Heart left ventricle (tissue), 16 donors: ENCODE measurements at regions not wholly inside any gene's neighbourhood (a gene's known extent, or its start where the extent isn't known, plus 50 kb on each side); places are given as distances from the start of the nearest gene placed in this dataset.
"Not testable (repeated sequence)": the region's sequence is repeated elsewhere in the genome, so short reads cannot be mapped to it uniquely, and the experiment has no call there.

ENCODE experiments used
- ATAC-seq, 4 donors: fragments of 200-7000 bp; cut with Tn5 transposase; one replicate each; pipeline ENCODE4 v1.9.1; 2020 to 2022; ENCODE audit warnings: moderate library complexity in 4 of 4, mild to moderate bottlenecking in 3 of 4, moderate number of reproducible peaks in 1 of 4
- DNase-seq, 5 donors: peaks; one replicate each; pipeline ENCODE4 v3.0.0-alpha.2; 2020
- H3K27ac ChIP-seq, 12 donors: fragments of 200-600 bp; sonication (generic) in 4 of 12; one replicate each; pipeline versions ENCODE4 v1.5.0 to v1.8.0; 2016 to 2022; ENCODE audit warnings: mild to moderate bottlenecking in 2 of 12
- H3K27me3 ChIP-seq, 9 donors: fragments of 200-600 bp; sonication (generic) in 2 of 9; one replicate each; pipeline versions ENCODE4 v1.5.1 to v1.8.0; 2016 to 2022; ENCODE audit warnings: mild to moderate bottlenecking in 3 of 9
- H3K36me3 ChIP-seq, 9 donors: fragments of 200-600 bp; sonication (generic) in 2 of 9; one replicate each; pipeline versions ENCODE4 v1.5.0 to v1.8.0; 2018 to 2022; ENCODE audit warnings: mild to moderate bottlenecking in 2 of 9
- H3K4me1 ChIP-seq, 12 donors: fragments of 200-600 bp; sonication (generic) in 4 of 12; one replicate each; pipeline versions ENCODE4 v1.5.0 to v1.8.0; 2016 to 2022; ENCODE audit warnings: mild to moderate bottlenecking in 3 of 12
- H3K4me3 ChIP-seq, 12 donors: fragments of 200-600 bp; sonication (generic) in 4 of 12; one replicate each; pipeline versions ENCODE4 v1.5.0 to v1.8.0; 2017 to 2022; ENCODE audit warnings: mild to moderate bottlenecking in 9 of 12, moderate library complexity in 4 of 12
- H3K9me3 ChIP-seq, 12 donors: fragments of 200-600 bp; sonication (generic) in 4 of 12; one replicate each; pipeline versions ENCODE4 v1.5.0 to v1.8.0; 2016 to 2022; ENCODE audit warnings: mild to moderate bottlenecking in 1 of 12
- POLR2A ChIP-seq, 2 donors: fragments of 450-650 bp; IDR thresholded peaks; one replicate each; pipeline ENCODE4 v1.6.1; 2017; ENCODE audit warnings: antibody characterized with exemption in 2 of 2, mild to moderate bottlenecking in 2 of 2, moderate library complexity in 2 of 2
- WGBS, 4 donors: extraction: QIAGEN DNeasy Blood & Tissue Kit in 2 of 4; methylation state at CpG; one replicate each; pipeline versions ENCODE4 v1.1.5 to v1.1.7; 2013 to 2018; 5-methylcytosine and 5-hydroxymethylcytosine counted together
- intact Hi-C, 10 donors: fragments of 100-400 bp; cut with DNase I; formaldehyde crosslinking; loops; one replicate each; pipeline versions ENCODE4 v1.11.1 to v1.14.2; 2022
- TF ChIP-seq, protein P1 (sequence below), 12 donors: fragments of 200-600 bp; sonication (generic) in 4 of 12; IDR thresholded peaks; one replicate each; pipeline versions ENCODE4 v1.5.0 to v1.8.0; 2018 to 2022; ENCODE audit warnings: antibody characterized with exemption in 12 of 12, mild to moderate bottlenecking in 5 of 12
- donor health status: ischemic (EF 13 %, LVEDD 7.1; RV severe dilation, severe dysfunction).
- donor health status: healthy with polysubstance abuse.
- donor health status: DM: no; HTN: yes; CAD: no.
- donor health status: DM: no; HTN: no; CAD: no.
- donor health status: ischemic (EF 25% LVEDD 6.9; RV normal size, moderate dysfunction).
- donor health status: ischemic (EF 25% LVEDD 5.7; RV mildly dilated, moderate dysfunction).
- donor health status: healthy.
- donor health status: DM: yes; HTN: yes; CAD: no.
- donor health status: ischemic (EF 35%, LVEDD 5.7; RV mildly dilated, moderate dysfunction).
- donor health status: nonischemic (EF 11% LVEDD 7.7; RV severe dilation, severe dysfunction).
- donor health status: DM: yes; HTN: yes; CAD: no.
- donor health status: PGD.
- donor health status: ischemic (EF 29% LVEDD 5.4; RV normal size, mild dysfunction).
- donor health status: nonischemic (EF 23%, LVEDD 6.1; RV moderate dilation, normal function).

DNA sequence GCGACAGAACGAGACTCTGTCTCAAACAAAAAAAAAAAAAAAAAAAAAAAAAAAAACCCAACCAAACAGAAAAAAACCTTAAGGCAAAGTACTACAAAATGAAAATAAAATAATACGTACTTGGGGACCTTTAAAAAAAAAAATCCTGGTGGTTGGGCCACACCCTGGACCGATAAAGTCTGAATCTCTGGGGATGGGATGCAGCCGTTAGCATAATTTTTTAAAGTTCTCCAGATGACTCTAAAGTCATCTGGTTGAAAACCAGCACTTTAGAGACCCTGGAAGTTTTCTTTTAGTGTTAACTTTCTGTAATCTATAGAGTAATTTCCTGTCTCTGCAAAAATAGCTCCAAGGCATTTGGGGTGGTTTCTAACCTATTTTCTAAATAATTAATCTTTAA, 142.9 kb upstream of the SALL4 start:
- intact Hi-C loops = no loop called here
- Histone ChIP-seq H3K4me3 (no peak overlapping the region), H3K27me3 (no peaks in the 10 kb centered on the region), H3K27ac (peak overlapping the region in 1 of 12 donors; percentile 9), H3K4me1 (no peaks in the 10 kb centered on the region), H3K36me3 (no peaks in the 10 kb centered on the region), H3K9me3 (no peaks in the 10 kb centered on the region)
- WGBS, 4 donors = 44 to 55% (median 50%) methylated on average over 5 of the region's 5 CpGs
- TF ChIP-seq, protein P1, sequence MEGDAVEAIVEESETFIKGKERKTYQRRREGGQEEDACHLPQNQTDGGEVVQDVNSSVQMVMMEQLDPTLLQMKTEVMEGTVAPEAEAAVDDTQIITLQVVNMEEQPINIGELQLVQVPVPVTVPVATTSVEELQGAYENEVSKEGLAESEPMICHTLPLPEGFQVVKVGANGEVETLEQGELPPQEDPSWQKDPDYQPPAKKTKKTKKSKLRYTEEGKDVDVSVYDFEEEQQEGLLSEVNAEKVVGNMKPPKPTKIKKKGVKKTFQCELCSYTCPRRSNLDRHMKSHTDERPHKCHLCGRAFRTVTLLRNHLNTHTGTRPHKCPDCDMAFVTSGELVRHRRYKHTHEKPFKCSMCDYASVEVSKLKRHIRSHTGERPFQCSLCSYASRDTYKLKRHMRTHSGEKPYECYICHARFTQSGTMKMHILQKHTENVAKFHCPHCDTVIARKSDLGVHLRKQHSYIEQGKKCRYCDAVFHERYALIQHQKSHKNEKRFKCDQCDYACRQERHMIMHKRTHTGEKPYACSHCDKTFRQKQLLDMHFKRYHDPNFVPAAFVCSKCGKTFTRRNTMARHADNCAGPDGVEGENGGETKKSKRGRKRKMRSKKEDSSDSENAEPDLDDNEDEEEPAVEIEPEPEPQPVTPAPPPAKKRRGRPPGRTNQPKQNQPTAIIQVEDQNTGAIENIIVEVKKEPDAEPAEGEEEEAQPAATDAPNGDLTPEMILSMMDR (IDR thresholded peaks at IDR 0.05) = no peak
- no peak for TF ChIP-seq POLR2A (IDR thresholded peaks at IDR 0.05)
- ATAC-seq = no peak
- no peak for DNase-seq

DNA sequence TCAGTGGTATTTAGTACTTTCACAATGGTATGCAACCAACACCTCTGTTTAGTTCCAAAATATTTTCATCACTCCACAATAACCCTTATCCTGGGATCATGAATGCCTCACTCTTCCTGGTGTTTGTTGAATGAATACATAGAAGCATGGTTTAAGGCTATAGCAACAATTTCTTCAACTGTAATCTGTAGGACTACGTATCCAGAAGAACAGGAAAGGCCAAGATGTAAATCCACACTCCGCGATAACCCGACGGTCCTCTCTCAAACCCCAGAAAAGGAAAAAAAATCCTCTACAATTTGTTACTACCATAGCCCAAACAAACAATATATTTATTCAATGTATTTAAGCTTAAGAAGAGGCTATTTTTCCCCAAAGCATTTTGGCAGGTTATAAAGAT, 141.4 kb upstream of the SALL4 start:
- 92 to 96% (median 93%) methylated on average over 5 of the region's 5 CpGs for WGBS, 4 donors
- DNase-seq = no peak
- intact Hi-C loops = no loop called here

DNA sequence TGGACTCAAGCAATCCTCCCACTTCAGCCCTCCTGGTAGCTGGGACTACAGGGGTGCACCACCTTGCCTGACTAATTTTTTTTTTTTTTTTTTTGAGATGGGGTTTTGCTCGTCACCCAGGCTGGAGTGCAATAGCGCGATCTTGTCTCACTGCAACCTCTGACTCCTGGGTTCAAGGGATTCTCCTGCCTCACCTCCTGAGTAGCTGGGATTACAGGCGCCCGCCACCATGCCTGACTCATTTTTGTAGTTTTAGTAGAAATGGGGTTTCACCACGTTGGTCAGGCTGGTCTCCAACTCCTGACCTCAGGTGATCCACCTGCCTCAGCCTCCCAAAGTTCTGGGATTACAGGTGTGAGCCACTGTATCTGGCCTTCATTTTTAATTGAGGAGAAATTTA, 141.0 kb upstream of the SALL4 start:
- H3K27me3 ChIP-seq, intact Hi-C loops, H3K4me3 ChIP-seq, H3K27ac ChIP-seq, DNase-seq, ATAC-seq, H3K36me3 ChIP-seq, H3K4me1 ChIP-seq, H3K9me3 ChIP-seq: not testable (repeated sequence)
- 85 to 94% (median 92%) methylated on average over 6 of the region's 6 CpGs for WGBS, 4 donors

More for the DNA sequence above, 141.4 kb upstream of the SALL4 start:
- no peaks in the 10 kb centered on the region for H3K4me1 ChIP-seq
- no peak overlapping the region for H3K4me3 ChIP-seq
- no peaks in the 10 kb centered on the region for H3K27me3 ChIP-seq
- no peaks in the 10 kb centered on the region for H3K9me3 ChIP-seq
- H3K36me3 ChIP-seq = no peaks in the 10 kb centered on the region
- no peak for ATAC-seq
- H3K27ac ChIP-seq = no peak overlapping the region
- TF ChIP-seq POLR2A (IDR thresholded peaks at IDR 0.05) = no peak
- TF ChIP-seq, protein P1 (IDR thresholded peaks at IDR 0.05) = no peak

DNA sequence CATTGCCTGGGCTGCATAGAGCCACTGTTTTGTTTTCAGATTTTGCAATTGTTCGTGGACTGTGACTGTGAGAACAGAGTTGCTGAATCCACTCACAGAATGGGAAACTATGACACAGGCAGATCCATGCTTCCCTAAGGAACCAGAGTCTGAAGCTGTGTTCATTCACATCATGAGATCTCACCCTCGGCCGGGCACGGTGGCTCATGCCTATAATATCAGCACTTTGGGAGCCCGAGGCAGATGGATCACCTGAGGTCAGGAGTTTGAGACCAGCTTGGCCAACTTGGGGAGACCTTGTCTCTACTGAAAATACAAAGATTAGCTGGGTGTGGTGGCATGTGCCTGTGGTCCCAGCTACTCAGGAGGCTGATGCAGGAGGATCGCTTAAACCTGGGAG, 139.2 kb upstream of the SALL4 start:
- ATAC-seq (no peak), DNase-seq (no peak)
- H3K27me3 ChIP-seq = no peaks in the 10 kb centered on the region
- H3K27ac ChIP-seq = no peak overlapping the region
- no peak overlapping the region for H3K4me3 ChIP-seq
- no peaks in the 10 kb centered on the region for H3K9me3 ChIP-seq
- no peaks in the 10 kb centered on the region for H3K36me3 ChIP-seq
- TF ChIP-seq, protein P1 (IDR thresholded peaks at IDR 0.05) = no peak
- TF ChIP-seq POLR2A (IDR thresholded peaks at IDR 0.05) = no peak
- H3K4me1 ChIP-seq = no peaks in the 10 kb centered on the region
- 83 to 92% (median 89%) methylated on average over 3 to 6 of the region's 6 CpGs for WGBS, 4 donors
- intact Hi-C loops = no loop called here

DNA sequence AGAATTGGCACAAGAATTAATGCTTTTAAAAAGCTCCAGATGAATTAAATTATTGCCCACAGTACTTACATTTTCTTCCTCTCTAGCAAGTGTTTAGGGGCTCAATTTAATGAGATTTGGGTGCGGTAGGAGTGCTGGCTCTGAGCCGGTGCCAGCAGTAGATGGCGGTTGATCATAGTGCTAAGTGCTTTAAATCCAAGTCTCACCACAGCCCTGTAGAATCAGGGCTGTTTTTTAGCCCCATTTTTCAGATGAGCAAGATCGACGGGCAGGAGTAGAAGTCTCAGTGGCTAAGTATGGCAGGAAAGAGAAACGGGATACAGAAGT, 136.9 kb upstream of the SALL4 start:
- Histone ChIP-seq H3K27ac (no peak overlapping the region), H3K36me3 (no peaks in the 10 kb centered on the region), H3K4me3 (no peak overlapping the region), H3K4me1 (no peaks in the 10 kb centered on the region), H3K9me3 (no peaks in the 10 kb centered on the region), H3K27me3 (peaks cover 0 to 1% (median 0%) of the 10 kb centered on the region in 9 donors)
- ATAC-seq (no peak), DNase-seq (no peak)
- TF ChIP-seq POLR2A (IDR thresholded peaks at IDR 0.05) = no peak
- TF ChIP-seq, protein P1 (IDR thresholded peaks at IDR 0.05) = no peak
- intact Hi-C loops = no loop called here
- 91 to 94% (median 93%) methylated on average over 6 of the region's 6 CpGs for WGBS, 4 donors
